ENCODE measurements at regions not wholly inside any gene's neighbourhood (a gene's known extent, or its start where the extent isn't known, plus 50 kb on each side); places are given as distances from the start of the nearest gene placed in this dataset.

- ChIA-PET CTCF (interaction anchor here (0.9 to 6.5 kb wide), 21 partner anchors 8 to 181 kb away, joined by 3 to 49 read pairs (median 4); partner anchors contain the start of gene SERTAD2), POLR2A (interaction anchor here (0.8 to 2.8 kb wide), 6 partner anchors 9 to 113 kb away, joined by 3 to 10 read pairs (median 4); partner anchors contain the start of gene SERTAD2)
- WGBS (ENCODE audit: insufficient coverage), result 0% methylated on average over 8 of the region's 38 CpGs
Measured at GRCh38 chr2:64750001-64750816, 96.5 kb upstream of the SERTAD2 start.

GRCh38 chr2:64750817-64751285 lies 97.1 kb upstream of the SERTAD2 start:
- peak overlapping the region; percentile 60 to 97 (median 93) for H3K4me3 ChIP-seq (ENCODE audit: control insufficient read depth in 1 of 7, extremely low read depth in 1 of 7, insufficient read depth in 4 of 7, low read depth in 2 of 7, low read length in 6 of 7)
- DNase-seq, result peak; percentile 100
- peak overlapping the region; percentile 80 to 92 for H3K27ac ChIP-seq (ENCODE audit: insufficient read depth in 1 of 2, low read depth in 1 of 2, low read length in 2 of 2, poor library complexity in 1 of 2, severe bottlenecking in 2 of 2)
- H3K27me3 ChIP-seq (replicated peaks in 2 of 5; ENCODE audit: control insufficient read depth in 4 of 5, insufficient read depth in 5 of 5, low read length in 4 of 5), result no peaks in the 10 kb centered on the region
- H3K4me1 ChIP-seq (ENCODE audit: control extremely low read depth in 1 of 4, control insufficient read depth in 4 of 4, insufficient read depth in 4 of 4, low read length in 3 of 4), result peaks cover 20 to 33% (median 26%) of the 10 kb centered on the region in 4 experiments
- H3K9me3 ChIP-seq (ENCODE audit: control extremely low read depth in 1 of 5, control insufficient read depth in 4 of 5, insufficient read depth in 2 of 5, low read depth in 1 of 5, low read length in 4 of 5), result peaks cover 0 to under 1% (median 0%) of the 10 kb centered on the region in 5 experiments
- 0% methylated on average over 16 of the region's 43 CpGs for WGBS (ENCODE audit: insufficient coverage)
- no peaks in the 10 kb centered on the region for H3K36me3 ChIP-seq (ENCODE audit: control insufficient read depth in 4 of 4, insufficient read depth in 4 of 4, low read length in 3 of 4)
- CTCF ChIA-PET, result interaction anchor here (0.6 to 6.5 kb wide), 16 partner anchors 9 to 182 kb away, joined by 3 to 49 read pairs (median 4); partner anchors contain the start of gene SERTAD2
- POLR2A ChIA-PET, result interaction anchor here (0.5 to 2.8 kb wide), 9 partner anchors 9 to 114 kb away, joined by 3 to 10 read pairs (median 4); partner anchors contain the start of gene SERTAD2

More at GRCh38 chr2:64750001-64750816, 96.5 kb upstream of the SERTAD2 start:
- peak overlapping the region; percentile 60 to 97 (median 93) for H3K4me3 ChIP-seq (ENCODE audit: control insufficient read depth in 1 of 7, extremely low read depth in 1 of 7, insufficient read depth in 4 of 7, low read depth in 2 of 7, low read length in 6 of 7)
- no peaks in the 10 kb centered on the region for H3K36me3 ChIP-seq (ENCODE audit: control insufficient read depth in 4 of 4, insufficient read depth in 4 of 4, low read length in 3 of 4)
- H3K27ac ChIP-seq (ENCODE audit: insufficient read depth in 1 of 2, low read depth in 1 of 2, low read length in 2 of 2, poor library complexity in 1 of 2, severe bottlenecking in 2 of 2), result peak overlapping the region; percentile 80 to 92
- no peaks in the 10 kb centered on the region for H3K9me3 ChIP-seq (ENCODE audit: control extremely low read depth in 1 of 5, control insufficient read depth in 4 of 5, insufficient read depth in 2 of 5, low read depth in 1 of 5, low read length in 4 of 5)
- peak; percentile 54 to 74 (median 68) for DNase-seq
- peaks cover 20 to 38% (median 27%) of the 10 kb centered on the region in 4 experiments for H3K4me1 ChIP-seq (ENCODE audit: control extremely low read depth in 1 of 4, control insufficient read depth in 4 of 4, insufficient read depth in 4 of 4, low read length in 3 of 4)
- H3K27me3 ChIP-seq (replicated peaks in 2 of 5; ENCODE audit: control insufficient read depth in 4 of 5, insufficient read depth in 5 of 5, low read length in 4 of 5), result no peaks in the 10 kb centered on the region

- peak in 2 of 3 donors; percentile 53 to 58 for DNase-seq
- Histone ChIP-seq H3K27me3 (replicated peaks in 2 of 5; ENCODE audit: control insufficient read depth in 4 of 5, insufficient read depth in 5 of 5, low read length in 4 of 5) (no peaks in the 10 kb centered on the region), H3K9me3 (ENCODE audit: control extremely low read depth in 1 of 5, control insufficient read depth in 4 of 5, insufficient read depth in 2 of 5, low read depth in 1 of 5, low read length in 4 of 5) (peaks cover 0 to 3% (median 2%) of the 10 kb centered on the region in 5 experiments), H3K36me3 (ENCODE audit: control insufficient read depth in 4 of 4, insufficient read depth in 4 of 4, low read length in 3 of 4) (no peaks in the 10 kb centered on the region), H3K4me3 (ENCODE audit: control insufficient read depth in 1 of 7, extremely low read depth in 1 of 7, insufficient read depth in 4 of 7, low read depth in 2 of 7, low read length in 6 of 7) (peak overlapping the region; percentile 75 to 95 (median 92)), H3K27ac (ENCODE audit: insufficient read depth in 1 of 2, low read depth in 1 of 2, low read length in 2 of 2, poor library complexity in 1 of 2, severe bottlenecking in 2 of 2) (peak overlapping the region; percentile 80 to 91), H3K4me1 (ENCODE audit: control extremely low read depth in 1 of 4, control insufficient read depth in 4 of 4, insufficient read depth in 4 of 4, low read length in 3 of 4) (peaks cover 20 to 33% (median 26%) of the 10 kb centered on the region in 4 experiments)
- 0% methylated on average over 45 of the region's 59 CpGs for WGBS (ENCODE audit: insufficient coverage)
- POLR2A ChIA-PET, result interaction anchor here (0.5 to 2.8 kb wide), 9 partner anchors 8 to 115 kb away, joined by 3 to 10 read pairs (median 4); partner anchors contain the start of gene SERTAD2
- CTCF ChIA-PET, result interaction anchor here (0.6 to 6.5 kb wide), 18 partner anchors 10 to 182 kb away, joined by 3 to 49 read pairs (median 4); partner anchors contain the start of gene SERTAD2
Measured at GRCh38 chr2:64751286-64752260, 97.9 kb upstream of the SERTAD2 start.

GRCh38 chr2:64753399-64753798 lies 99.7 kb upstream of the SERTAD2 start:
- WGBS (ENCODE audit: insufficient coverage), result 10% methylated on average over 1 of the region's 2 CpGs

GRCh38 chr2:64754570-64754969 lies 100.9 kb upstream of the SERTAD2 start:
- ChIA-PET CTCF (interaction anchor here (1.0 to 1.5 kb wide), 2 partner anchors 9 to 88 kb away, joined by 3 read pairs; no protein-coding TSS in a partner anchor), POLR2A (no interaction called here)
- Histone ChIP-seq H3K4me1 (ENCODE audit: control extremely low read depth in 1 of 4, control insufficient read depth in 4 of 4, insufficient read depth in 4 of 4, low read length in 3 of 4) (peaks cover 10 to 18% (median 12%) of the 10 kb centered on the region in 4 experiments), H3K36me3 (ENCODE audit: control insufficient read depth in 4 of 4, insufficient read depth in 4 of 4, low read length in 3 of 4) (no peaks in the 10 kb centered on the region), H3K9me3 (ENCODE audit: control extremely low read depth in 1 of 5, control insufficient read depth in 4 of 5, insufficient read depth in 2 of 5, low read depth in 1 of 5, low read length in 4 of 5) (peaks cover 0 to 3% (median 2%) of the 10 kb centered on the region in 5 experiments), H3K27ac (ENCODE audit: insufficient read depth in 1 of 2, low read depth in 1 of 2, low read length in 2 of 2, poor library complexity in 1 of 2, severe bottlenecking in 2 of 2) (no peak overlapping the region), H3K4me3 (ENCODE audit: control insufficient read depth in 1 of 7, extremely low read depth in 1 of 7, insufficient read depth in 4 of 7, low read depth in 2 of 7, low read length in 6 of 7) (no peak overlapping the region), H3K27me3 (replicated peaks in 2 of 5; ENCODE audit: control insufficient read depth in 4 of 5, insufficient read depth in 5 of 5, low read length in 4 of 5) (no peaks in the 10 kb centered on the region)
- no CpG with 5 or more reads among the region's 1 CpG for WGBS (ENCODE audit: insufficient coverage)
- DNase-seq, result peak in 2 of 3 donors; percentile 72 to 79

More at GRCh38 chr2:64753399-64753798, 99.7 kb upstream of the SERTAD2 start:
- POLR2A ChIA-PET, result no interaction called here
- Histone ChIP-seq H3K27me3 (replicated peaks in 2 of 5; ENCODE audit: control insufficient read depth in 4 of 5, insufficient read depth in 5 of 5, low read length in 4 of 5) (no peaks in the 10 kb centered on the region), H3K4me1 (ENCODE audit: control extremely low read depth in 1 of 4, control insufficient read depth in 4 of 4, insufficient read depth in 4 of 4, low read length in 3 of 4) (peaks cover 17 to 29% (median 23%) of the 10 kb centered on the region in 4 experiments), H3K9me3 (ENCODE audit: control extremely low read depth in 1 of 5, control insufficient read depth in 4 of 5, insufficient read depth in 2 of 5, low read depth in 1 of 5, low read length in 4 of 5) (peaks cover 0 to 3% (median 2%) of the 10 kb centered on the region in 5 experiments), H3K27ac (ENCODE audit: insufficient read depth in 1 of 2, low read depth in 1 of 2, low read length in 2 of 2, poor library complexity in 1 of 2, severe bottlenecking in 2 of 2) (no peak overlapping the region), H3K36me3 (ENCODE audit: control insufficient read depth in 4 of 4, insufficient read depth in 4 of 4, low read length in 3 of 4) (no peaks in the 10 kb centered on the region), H3K4me3 (ENCODE audit: control insufficient read depth in 1 of 7, extremely low read depth in 1 of 7, insufficient read depth in 4 of 7, low read depth in 2 of 7, low read length in 6 of 7) (no peak overlapping the region)
- CTCF ChIA-PET, result interaction anchor here (1.1 to 1.5 kb wide), 2 partner anchors 10 to 14 kb away, joined by 3 read pairs; no protein-coding TSS in a partner anchor
- DNase-seq, result no peak

GRCh38 chr2:64757126-64757525 lies 103.4 kb upstream of the SERTAD2 start:
- H3K4me3 ChIP-seq (ENCODE audit: control insufficient read depth in 1 of 7, extremely low read depth in 1 of 7, insufficient read depth in 4 of 7, low read depth in 2 of 7, low read length in 6 of 7), result no peak overlapping the region
- CTCF ChIA-PET, result interaction anchor here (1.3 kb wide), 1 partner anchor 108 kb away, joined by 3 read pairs; no protein-coding TSS in a partner anchor

More at GRCh38 chr2:64757126-64757525, 103.4 kb upstream of the SERTAD2 start:
- H3K9me3 ChIP-seq (ENCODE audit: control extremely low read depth in 1 of 5, control insufficient read depth in 4 of 5, insufficient read depth in 2 of 5, low read depth in 1 of 5, low read length in 4 of 5), result peaks cover 0 to 3% (median 2%) of the 10 kb centered on the region in 5 experiments
- WGBS (ENCODE audit: insufficient coverage), result no CpG with 5 or more reads among the region's 2 CpGs
- H3K27ac ChIP-seq (ENCODE audit: insufficient read depth in 1 of 2, low read depth in 1 of 2, low read length in 2 of 2, poor library complexity in 1 of 2, severe bottlenecking in 2 of 2), result no peak overlapping the region
- H3K4me1 ChIP-seq (ENCODE audit: control extremely low read depth in 1 of 4, control insufficient read depth in 4 of 4, insufficient read depth in 4 of 4, low read length in 3 of 4), result peaks cover 2 to 19% (median 10%) of the 10 kb centered on the region in 4 experiments
- H3K36me3 ChIP-seq (ENCODE audit: control insufficient read depth in 4 of 4, insufficient read depth in 4 of 4, low read length in 3 of 4), result no peaks in the 10 kb centered on the region
- H3K27me3 ChIP-seq (replicated peaks in 2 of 5; ENCODE audit: control insufficient read depth in 4 of 5, insufficient read depth in 5 of 5, low read length in 4 of 5), result no peaks in the 10 kb centered on the region
- DNase-seq, result no peak
- POLR2A ChIA-PET, result no interaction called here
